Testis (tissue), 2 donors: ENCODE measurements at regions not wholly inside any gene's neighbourhood (a gene's known extent, or its start where the extent isn't known, plus 50 kb on each side); places are given as distances from the start of the nearest gene placed in this dataset.

Experiments used
- DNase-seq: peaks from one replicate; pipeline ENCODE4 v3.0.0-alpha.2; 2019
- H3K27ac ChIP-seq, 2 donors: fragments of 200-600 bp; sonication (generic); one replicate each; pipeline ENCODE4 v1.5.1; 2019
- H3K27me3 ChIP-seq: fragments of 200-600 bp; sonication (generic); one replicate; pipeline ENCODE4 v1.5.1; 2019
- H3K36me3 ChIP-seq: fragments of 200-600 bp; sonication (generic); one replicate; pipeline ENCODE4 v1.5.1; 2017; ENCODE audit warnings: low read depth; ENCODE audit errors: missing control alignments
- H3K4me1 ChIP-seq: fragments of 200-600 bp; sonication (generic); one replicate; pipeline ENCODE4 v1.5.1; 2019
- H3K4me3 ChIP-seq, 2 donors: fragments of 200-600 bp; sonication (generic); one replicate each; pipeline ENCODE4 v1.5.1; 2017 to 2019
- H3K9me3 ChIP-seq: fragments of 200-600 bp; sonication (generic); one replicate; pipeline ENCODE4 v1.5.1; 2017
- POLR2A ChIP-seq: fragments of 450-650 bp; IDR thresholded peaks from one replicate; pipeline ENCODE4 v1.6.1; 2017; ENCODE audit warnings: antibody characterized with exemption, mild to moderate bottlenecking, moderate library complexity
- WGBS, 2 donors: methylation state at CpG; one replicate each; pipeline ENCODE4 v1.1.5; 2018; 5-methylcytosine and 5-hydroxymethylcytosine counted together
- intact Hi-C: fragments of 100-400 bp; cut with DNase I; formaldehyde crosslinking; loops from one replicate; pipeline ENCODE4 v1.15.1; 2023; ENCODE audit warnings: low total_unique reads
- TF ChIP-seq, protein P1 (sequence below), 3 experiments: fragments of 450-650 bp in 2 of 3; fragments of 200-600 bp in 1 of 3; sonication (generic) in 1 of 3; IDR thresholded peaks; one replicate each; pipeline ENCODE4 v1.5.1; 2016 to 2019; ENCODE audit warnings: antibody characterized with exemption in 3 of 3, mild to moderate bottlenecking in 2 of 3, moderate library complexity in 1 of 3

DNA sequence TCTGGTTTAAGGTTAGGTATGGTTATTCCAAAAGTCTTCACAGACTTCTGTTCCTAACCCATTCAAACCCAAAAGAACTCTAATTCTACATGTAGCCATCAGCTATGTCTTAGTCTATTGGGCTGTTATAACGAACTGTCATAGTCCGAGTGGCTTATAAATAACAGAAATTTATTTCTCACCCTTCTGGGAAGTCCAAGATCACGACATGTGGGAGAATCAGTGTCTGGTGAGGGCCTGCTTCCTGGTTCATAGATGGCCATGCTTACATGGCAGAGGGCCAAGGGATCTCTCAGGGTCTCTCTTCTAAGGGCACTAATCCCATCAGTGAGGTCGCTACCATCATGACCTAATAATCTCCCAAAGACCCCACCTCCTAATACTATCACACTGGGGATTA, 103.0 kb upstream of the PPP2R5A start:
- no peak for DNase-seq
- H3K4me3 ChIP-seq = no peak overlapping the region
- H3K4me1 ChIP-seq = no peaks in the 10 kb centered on the region
- H3K27ac ChIP-seq = no peak overlapping the region
- no peaks in the 10 kb centered on the region for H3K27me3 ChIP-seq
- H3K36me3 ChIP-seq = no peaks in the 10 kb centered on the region
- TF ChIP-seq, protein P1, sequence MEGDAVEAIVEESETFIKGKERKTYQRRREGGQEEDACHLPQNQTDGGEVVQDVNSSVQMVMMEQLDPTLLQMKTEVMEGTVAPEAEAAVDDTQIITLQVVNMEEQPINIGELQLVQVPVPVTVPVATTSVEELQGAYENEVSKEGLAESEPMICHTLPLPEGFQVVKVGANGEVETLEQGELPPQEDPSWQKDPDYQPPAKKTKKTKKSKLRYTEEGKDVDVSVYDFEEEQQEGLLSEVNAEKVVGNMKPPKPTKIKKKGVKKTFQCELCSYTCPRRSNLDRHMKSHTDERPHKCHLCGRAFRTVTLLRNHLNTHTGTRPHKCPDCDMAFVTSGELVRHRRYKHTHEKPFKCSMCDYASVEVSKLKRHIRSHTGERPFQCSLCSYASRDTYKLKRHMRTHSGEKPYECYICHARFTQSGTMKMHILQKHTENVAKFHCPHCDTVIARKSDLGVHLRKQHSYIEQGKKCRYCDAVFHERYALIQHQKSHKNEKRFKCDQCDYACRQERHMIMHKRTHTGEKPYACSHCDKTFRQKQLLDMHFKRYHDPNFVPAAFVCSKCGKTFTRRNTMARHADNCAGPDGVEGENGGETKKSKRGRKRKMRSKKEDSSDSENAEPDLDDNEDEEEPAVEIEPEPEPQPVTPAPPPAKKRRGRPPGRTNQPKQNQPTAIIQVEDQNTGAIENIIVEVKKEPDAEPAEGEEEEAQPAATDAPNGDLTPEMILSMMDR (IDR thresholded peaks at IDR 0.05) = no peak
- no peak for TF ChIP-seq POLR2A
- no peaks in the 10 kb centered on the region for H3K9me3 ChIP-seq
- intact Hi-C loops = no loop called here
- 95 to 100% methylated on average over 4 of the region's 4 CpGs for WGBS, 2 donors

DNA sequence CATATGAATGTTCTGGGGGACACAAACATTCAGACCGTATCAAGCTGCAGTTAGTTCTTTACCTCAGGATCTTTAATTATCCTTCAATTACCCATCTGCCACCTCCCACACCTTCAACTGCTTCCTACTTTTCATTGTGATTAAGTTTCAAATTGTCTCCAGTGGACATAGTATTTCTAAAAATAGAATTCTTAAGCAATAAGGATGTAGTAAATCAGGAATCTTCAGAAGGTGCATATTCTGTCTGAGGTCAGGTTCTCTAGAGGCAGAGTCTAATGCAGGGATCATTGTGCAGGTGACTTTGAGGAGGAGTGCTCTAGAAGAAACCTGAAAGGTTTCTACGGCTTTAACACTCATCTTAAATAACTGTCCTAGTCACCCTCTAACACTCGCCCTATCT, 102.6 kb upstream of the PPP2R5A start:
- Histone ChIP-seq H3K9me3 (no peaks in the 10 kb centered on the region), H3K4me3 (no peak overlapping the region), H3K27me3 (no peaks in the 10 kb centered on the region), H3K27ac (no peak overlapping the region), H3K36me3 (no peaks in the 10 kb centered on the region), H3K4me1 (no peaks in the 10 kb centered on the region)
- 67 to 81% methylated on average over 3 of the region's 3 CpGs for WGBS, 2 donors
- DNase-seq = no peak
- TF ChIP-seq POLR2A = no peak
- TF ChIP-seq, protein P1 (IDR thresholded peaks at IDR 0.05) = no peak
- intact Hi-C loops = no loop called here

GRCh38 chr1:212186427-212187207, 98.6 kb upstream of the PPP2R5A start:
- Histone ChIP-seq H3K27me3 (no peaks in the 10 kb centered on the region), H3K36me3 (no peaks in the 10 kb centered on the region), H3K9me3 (no peaks in the 10 kb centered on the region), H3K4me1 (no peaks in the 10 kb centered on the region), H3K27ac (no peak overlapping the region), H3K4me3 (no peak overlapping the region)
- no peak for DNase-seq
- no peak for TF ChIP-seq POLR2A
- TF ChIP-seq, protein P1 (IDR thresholded peaks at IDR 0.05) = no peak
- intact Hi-C loops = no loop called here
- 61 to 67% methylated on average over 8 of the region's 8 CpGs for WGBS, 2 donors

GRCh38 chr1:212188599-212189351, 96.4 kb upstream of the PPP2R5A start:
- 92% methylated on average over 6 of the region's 6 CpGs for WGBS, 2 donors
- no peaks in the 10 kb centered on the region for H3K36me3 ChIP-seq
- no peaks in the 10 kb centered on the region for H3K4me1 ChIP-seq
- no peaks in the 10 kb centered on the region for H3K9me3 ChIP-seq
- TF ChIP-seq, protein P1 (IDR thresholded peaks at IDR 0.05) = no peak
- no peak for TF ChIP-seq POLR2A
- intact Hi-C loops = no loop called here
- no peak for DNase-seq
- no peak overlapping the region for H3K4me3 ChIP-seq
- no peak overlapping the region for H3K27ac ChIP-seq
- no peaks in the 10 kb centered on the region for H3K27me3 ChIP-seq
